SKM-1 treated with dmso at 0.1 percent for 144 hours (cell line): ENCODE measurements at regions not wholly inside any gene's neighbourhood (a gene's known extent, or its start where the extent isn't known, plus 50 kb on each side); places are given as distances from the start of the nearest gene placed in this dataset.
"Not testable (repeated sequence)": the region's sequence is repeated elsewhere in the genome, so short reads cannot be mapped to it uniquely, and the experiment has no call there.

Source experiments
- DNase-seq: peaks from one replicate; lab custom pipeline; 2025; ENCODE audit not compliant: unreplicated experiment; lab: John Stamatoyannopoulos, UW

- DNase-seq: no peak
These were observed 244.4 kb upstream of the FOXN3 start for GRCh38 chr14:89661392-89661791.

- not testable (repeated sequence) for DNase-seq
These were observed 243.7 kb upstream of the FOXN3 start for GRCh38 chr14:89660625-89661233.

- no peak for DNase-seq
These were observed 243.1 kb upstream of the FOXN3 start for GRCh38 chr14:89660166-89660565.

- no peak for DNase-seq
These were observed 242.1 kb upstream of the FOXN3 start for GRCh38 chr14:89658977-89659670.

GRCh38 chr14:89657014-89657413, 240.0 kb upstream of the FOXN3 start:
- DNase-seq: no peak

GRCh38 chr14:89654998-89655397, 238.0 kb upstream of the FOXN3 start:
- no peak for DNase-seq

- no peak for DNase-seq
These were observed 235.3 kb upstream of the FOXN3 start for GRCh38 chr14:89652352-89652751.

GRCh38 chr14:89651805-89652204, 234.8 kb upstream of the FOXN3 start:
- no peak for DNase-seq

GRCh38 chr14:89650077-89650978, 233.3 kb upstream of the FOXN3 start:
- no peak for DNase-seq

- no peak for DNase-seq
These were observed 232.5 kb upstream of the FOXN3 start for GRCh38 chr14:89649451-89650075.

- no peak for DNase-seq
These were observed 231.9 kb upstream of the FOXN3 start for GRCh38 chr14:89648924-89649323.

GRCh38 chr14:89648510-89648909, 231.5 kb upstream of the FOXN3 start:
- DNase-seq: no peak

GRCh38 chr14:89646971-89647370, 229.9 kb upstream of the FOXN3 start:
- DNase-seq: no peak

- DNase-seq: no peak
These were observed 227.6 kb upstream of the FOXN3 start for GRCh38 chr14:89644641-89645040.

GRCh38 chr14:89641495-89642175, 224.6 kb upstream of the FOXN3 start:
- DNase-seq: no peak

- DNase-seq: no peak
These were observed 223.1 kb upstream of the FOXN3 start for GRCh38 chr14:89640141-89640540.

- no peak for DNase-seq
These were observed 222.7 kb upstream of the FOXN3 start for GRCh38 chr14:89639687-89640086.

GRCh38 chr14:89638891-89639290, 221.9 kb upstream of the FOXN3 start:
- DNase-seq: no peak

GRCh38 chr14:89637581-89637980, 220.5 kb upstream of the FOXN3 start:
- no peak for DNase-seq

- no peak for DNase-seq
These were observed 218.6 kb upstream of the FOXN3 start for GRCh38 chr14:89635615-89636014.

GRCh38 chr14:89634037-89634436, 217.0 kb upstream of the FOXN3 start:
- DNase-seq: no peak
